H1 (cell line): ENCODE measurements at regions not wholly inside any gene's neighbourhood (a gene's known extent, or its start where the extent isn't known, plus 50 kb on each side); places are given as distances from the start of the nearest gene placed in this dataset.

Experiments used
- CTCF ChIA-PET: fragments of 300-600 bp; sonication (Branson Sonifier 250); formaldehyde crosslinking; loops from one replicate; lab custom pipeline; 2021; ENCODE audit not compliant: partially characterized antibody; lab: Charles Lee
- POLR2A ChIA-PET: fragments of 300-600 bp; sonication (Branson Sonifier 250); formaldehyde crosslinking; loops from one replicate; lab custom pipeline; 2021; ENCODE audit warnings: inconsistent platforms; ENCODE audit not compliant: partially characterized antibody; lab: Charles Lee
- DNase-seq, 2 experiments: peaks; one replicate each; pipeline versions ENCODE4 v3.0.0 to v3.0.0-alpha.2; 2010 to 2022; ENCODE audit warnings: low spot score in 2 of 2, low read depth in 1 of 2, mixed read lengths in 1 of 2
- FAIRE-seq: peaks from 2 replicates; lab custom pipeline; 2011; peaks lifted over from hg19 to GRCh38; lab: Jason Lieb, UNC
- H2AFZ ChIP-seq: 2 replicates; pipeline ENCODE4 v1.8.1; 2012; ENCODE audit warnings: low read length, inconsistent platforms
- H2AK5ac ChIP-seq: 2 replicates; pipeline ENCODE4 v1.6.1; 2013; ENCODE audit warnings: low read depth, low read length
- H2BK120ac ChIP-seq: replicated peaks from 2 replicates; pipeline ENCODE3; 2013; ENCODE audit warnings: low read depth, low read length, inconsistent platforms
- H2BK12ac ChIP-seq: 2 replicates; pipeline ENCODE4 v1.6.1; 2013; ENCODE audit warnings: low read depth, low read length
- H2BK15ac ChIP-seq: 2 replicates; pipeline ENCODE4 v1.6.1; 2013; ENCODE audit warnings: low read length
- H2BK20ac ChIP-seq: 2 replicates; pipeline ENCODE4 v1.6.1; 2013; ENCODE audit warnings: low read length
- H2BK5ac ChIP-seq: 2 replicates; pipeline ENCODE4 v1.6.1; 2013; ENCODE audit warnings: low read depth, low read length
- H3K14ac ChIP-seq: 2 replicates; pipeline ENCODE4 v1.6.1; 2013; ENCODE audit warnings: inconsistent platforms; ENCODE audit not compliant: insufficient read length
- H3K18ac ChIP-seq: 2 replicates; pipeline ENCODE4 v1.6.1; 2013; ENCODE audit warnings: low read length; ENCODE audit errors: extremely low read depth
- H3K23ac ChIP-seq: 2 replicates; pipeline ENCODE4 v1.6.1; 2013; ENCODE audit warnings: inconsistent platforms; ENCODE audit not compliant: insufficient read length
- H3K23me2 ChIP-seq: 2 replicates; pipeline ENCODE4 v1.6.1; 2013; ENCODE audit warnings: low read depth, low read length
- H3K27ac ChIP-seq: 2 replicates; pipeline ENCODE4 v1.6.1; 2011; ENCODE audit warnings: low read depth, low read length, inconsistent platforms
- H3K27me3 ChIP-seq, 4 experiments: replicated peaks in 1 of 4; 1 replicate in 1 of 4; 2 replicates in 3 of 4; pipeline versions ENCODE4 v1.6.1 to v1.8.1; 2011 to 2013; ENCODE audit warnings: low read length in 3 of 4, mild to moderate bottlenecking in 3 of 4, inconsistent platforms in 2 of 4, mixed read lengths in 2 of 4, moderate library complexity in 1 of 4; ENCODE audit not compliant: control insufficient read depth in 3 of 4, insufficient read depth in 3 of 4; ENCODE audit errors: extremely low read depth in 1 of 4
- H3K36me3 ChIP-seq, 4 experiments: 2 replicates each; pipeline versions ENCODE4 v1.6.1 to v1.8.1; 2011 to 2013; ENCODE audit warnings: mild to moderate bottlenecking in 4 of 4, low read length in 3 of 4, moderate library complexity in 2 of 4, control low read depth in 1 of 4, inconsistent platforms in 1 of 4; ENCODE audit not compliant: insufficient read depth in 4 of 4, control insufficient read depth in 2 of 4
- H3K4ac ChIP-seq: replicated peaks from 2 replicates; pipeline ENCODE3; 2013; ENCODE audit warnings: low read length, low read depth, mixed read lengths, inconsistent platforms; ENCODE audit not compliant: insufficient read length
- H3K4me1 ChIP-seq, 4 experiments: replicated peaks in 1 of 4; 1 replicate in 1 of 4; 2 replicates in 3 of 4; pipeline versions ENCODE4 v1.6.1 to v1.8.1; 2011 to 2013; ENCODE audit warnings: low read length in 3 of 4, inconsistent platforms in 2 of 4, mixed read lengths in 1 of 4; ENCODE audit not compliant: insufficient read depth in 4 of 4, control insufficient read depth in 3 of 4
- H3K4me2 ChIP-seq, 2 experiments: 2 replicates each; pipeline versions ENCODE4 v1.6.1 to v1.8.1; 2011 to 2013; ENCODE audit warnings: low read depth in 2 of 2, low read length in 2 of 2, control low read depth in 1 of 2, inconsistent platforms in 1 of 2, mild to moderate bottlenecking in 1 of 2; ENCODE audit not compliant: insufficient read depth in 1 of 2
- H3K4me3 ChIP-seq, 4 experiments: fragments of 200-600, 300-600 bp in 1 of 4; sonication (generic), shearing (Covaris generic), sonication (Bioruptor Twin) in 1 of 4; 2 replicates each; pipeline versions ENCODE4 v1.5.1 to v1.8.1; 2011 to 2016; ENCODE audit warnings: low read length in 4 of 4, low read depth in 3 of 4, control low read depth in 2 of 4, inconsistent platforms in 2 of 4, mild to moderate bottlenecking in 2 of 4, mixed read lengths in 1 of 4, moderate library complexity in 1 of 4; ENCODE audit not compliant: insufficient read depth in 2 of 4; ENCODE audit errors: extremely low read depth in 1 of 4
- H3K56ac ChIP-seq: replicated peaks from 2 replicates; pipeline ENCODE3; 2013; ENCODE audit warnings: low read depth, mild to moderate bottlenecking, mixed read lengths, low read length, inconsistent platforms; ENCODE audit not compliant: insufficient read length
- H3K79me1 ChIP-seq: 2 replicates; pipeline ENCODE4 v1.6.1; 2013; ENCODE audit warnings: low read depth, low read length, control low read depth
- H3K79me2 ChIP-seq, 2 experiments: 2 replicates each; pipeline versions ENCODE4 v1.6.1 to v1.8.1; 2012 to 2013; ENCODE audit warnings: low read length in 2 of 2, mild to moderate bottlenecking in 2 of 2, inconsistent platforms in 1 of 2; ENCODE audit not compliant: insufficient read depth in 2 of 2, control insufficient read depth in 1 of 2
- H3K9ac ChIP-seq, 4 experiments: replicated peaks in 1 of 4; 1 replicate in 1 of 4; 2 replicates in 3 of 4; pipeline versions ENCODE4 v1.6.1 to v1.8.1; 2011 to 2013; ENCODE audit warnings: low read depth in 3 of 4, low read length in 3 of 4, control low read depth in 2 of 4, mild to moderate bottlenecking in 2 of 4, moderate library complexity in 2 of 4, inconsistent platforms in 1 of 4; ENCODE audit errors: extremely low read depth in 1 of 4
- H3K9me3 ChIP-seq, 2 experiments: 2 replicates each; pipeline versions ENCODE4 v1.6.1 to v1.8.1; 2012 to 2013; ENCODE audit warnings: mild to moderate bottlenecking in 2 of 2, moderate library complexity in 2 of 2, control low read depth in 1 of 2, inconsistent platforms in 1 of 2, low read depth in 1 of 2, low read length in 1 of 2, mixed read lengths in 1 of 2; ENCODE audit not compliant: insufficient read depth in 2 of 2
- H4K20me1 ChIP-seq, 2 experiments: replicated peaks in 1 of 2; 2 replicates each; pipeline versions ENCODE3 to v1.8.1; 2011 to 2013; ENCODE audit warnings: inconsistent platforms in 2 of 2, low read length in 2 of 2, mild to moderate bottlenecking in 1 of 2; ENCODE audit not compliant: insufficient read depth in 2 of 2, control insufficient read depth in 1 of 2
- H4K5ac ChIP-seq: 2 replicates; pipeline ENCODE4 v1.6.1; 2013; ENCODE audit warnings: low read length, low read depth, mixed read lengths, inconsistent platforms; ENCODE audit not compliant: insufficient read length
- H4K8ac ChIP-seq: 2 replicates; pipeline ENCODE4 v1.8.0; 2013; ENCODE audit warnings: mild to moderate bottlenecking, moderate library complexity, low read length, inconsistent platforms; ENCODE audit not compliant: insufficient read depth; ENCODE audit errors: extremely low read depth
- H4K91ac ChIP-seq: replicated peaks from 2 replicates; pipeline ENCODE3; 2013; ENCODE audit warnings: low read length, mixed read lengths, inconsistent platforms; ENCODE audit not compliant: insufficient read length
- ATF3 ChIP-seq: IDR thresholded peaks from 2 replicates; pipeline ENCODE4 v1.6.1; 2011; ENCODE audit warnings: low read depth, mild to moderate bottlenecking, low read length; ENCODE audit not compliant: insufficient read depth
- BCL11A ChIP-seq, 2 experiments: IDR thresholded peaks; one replicate each; pipeline ENCODE4 v1.6.1; 2011; ENCODE audit warnings: low read depth in 2 of 2, low read length in 2 of 2, mild to moderate bottlenecking in 2 of 2
- EGR1 ChIP-seq: IDR thresholded peaks from 2 replicates; pipeline ENCODE4 v1.6.1; 2011; ENCODE audit warnings: low read depth, low read length, borderline replicate concordance
- EP300 ChIP-seq, 2 experiments: IDR thresholded peaks; 1 replicate in 1 of 2; 2 replicates in 1 of 2; pipeline ENCODE4 v1.6.1; 2011 to 2012; ENCODE audit warnings: low read depth in 2 of 2, low read length in 2 of 2, mild to moderate bottlenecking in 2 of 2, borderline replicate concordance in 1 of 2, inconsistent platforms in 1 of 2, moderate library complexity in 1 of 2
- KDM1A ChIP-seq: fragments of 200-600, 300-600 bp; sonication (generic); IDR thresholded peaks from 2 replicates; pipeline ENCODE4 v1.7.1; 2016; ENCODE audit warnings: mild to moderate bottlenecking, low read length, borderline replicate concordance
- KDM4A ChIP-seq: IDR thresholded peaks from one replicate; pipeline ENCODE4 v1.7.1; 2012; ENCODE audit warnings: low read depth, mild to moderate bottlenecking, moderate library complexity, low read length, inconsistent platforms; ENCODE audit not compliant: severe bottlenecking
- MAFK ChIP-seq: IDR thresholded peaks from 2 replicates; pipeline ENCODE4 v1.6.1; 2012; ENCODE audit warnings: low read depth, mild to moderate bottlenecking, improper control_type of control experiment, low read length
- RXRA ChIP-seq: IDR thresholded peaks from 2 replicates; pipeline ENCODE4 v1.6.1; 2011; ENCODE audit warnings: low read depth, mild to moderate bottlenecking, low read length, moderate library complexity; ENCODE audit not compliant: insufficient read depth
- SIN3A ChIP-seq, 2 experiments: IDR thresholded peaks in 1 of 2; conservative IDR thresholded peaks in 1 of 2; 2 replicates each; pipeline ENCODE4 v1.6.1; 2011 to 2012; ENCODE audit warnings: low read length in 2 of 2, improper control_type of control experiment in 1 of 2, low read depth in 1 of 2, mild to moderate bottlenecking in 1 of 2
- SIX5 ChIP-seq: IDR thresholded peaks from 2 replicates; pipeline ENCODE4 v1.6.1; 2011; ENCODE audit warnings: mild to moderate bottlenecking, low read depth, low read length
- TAF7 ChIP-seq: optimal IDR thresholded peaks from 2 replicates; pipeline ENCODE3; 2011; ENCODE audit warnings: low read depth, mild to moderate bottlenecking, inconsistent platforms, low read length, moderate library complexity, borderline replicate concordance
- WGBS, 2 experiments: shearing (Covaris generic) in 1 of 2; methylation state at CpG; one replicate each; pipeline versions ENCODE4 v1.1.6 to v1.1.7; 2013 to 2015; ENCODE audit warnings: low lambda C conversion rate in 2 of 2, mixed read lengths in 2 of 2, inconsistent platforms in 1 of 2, low coverage in 1 of 2, missing lambda C conversion rate in 1 of 2; ENCODE audit not compliant: insufficient replicate concordance in 2 of 2, insufficient coverage in 1 of 2, insufficient read length in 1 of 2; ENCODE audit errors: extremely low coverage in 1 of 2, missing lambda C conversion rate in 1 of 2; 5-methylcytosine and 5-hydroxymethylcytosine counted together
- TF ChIP-seq, protein P1 (sequence below): IDR thresholded peaks from 2 replicates; pipeline ENCODE4 v1.6.1; 2012; ENCODE audit warnings: low read length, inconsistent platforms

GRCh38 chr12:19869413-19869812, 430.1 kb downstream of the AEBP2 start:
- Histone ChIP-seq H3K4me1 (no peaks in the 10 kb centered on the region), H3K4ac (no peak overlapping the region), H3K4me3 (no peak overlapping the region), H3K4me2 (no peak overlapping the region), H3K27me3 (no peaks in the 10 kb centered on the region), H3K9me3 (no peaks in the 10 kb centered on the region), H3K27ac (no peak overlapping the region), H4K20me1 (no peaks in the 10 kb centered on the region), H2BK15ac (no peak overlapping the region), H4K91ac (no peak overlapping the region), H3K79me1 (no peaks in the 10 kb centered on the region), H2BK5ac (no peak overlapping the region), H4K8ac (no peak overlapping the region), H2AFZ (no peak overlapping the region), H2BK12ac (no peak overlapping the region), H3K18ac (no peak overlapping the region), H2BK120ac (no peak overlapping the region), H3K23ac (no peak overlapping the region), H3K14ac (no peak overlapping the region), H4K5ac (no peak overlapping the region), H3K9ac (no peak overlapping the region), H3K23me2 (no peaks in the 10 kb centered on the region), H3K79me2 (no peaks in the 10 kb centered on the region), H2AK5ac (no peak overlapping the region), H3K36me3 (no peaks in the 10 kb centered on the region), H3K56ac (no peak overlapping the region), H2BK20ac (no peak overlapping the region)
- 96% methylated on average over 5 of the region's 5 CpGs; no CpG with 5 or more reads in 1 of the 2 experiments for WGBS, 2 experiments
- CTCF ChIA-PET, result interaction anchor here (1.6 kb wide), 1 partner anchor 9 kb away, joined by 4 read pairs; no protein-coding TSS in a partner anchor
- no peak for FAIRE-seq
- POLR2A ChIA-PET, result no interaction called here
- DNase-seq, result no peak
- no peak for TF ChIP-seq SIX5
- no peak for TF ChIP-seq TAF7
- TF ChIP-seq KDM4A, result no peak
- TF ChIP-seq SIN3A (conservative IDR thresholded peaks at IDR 0.05 in 1 of 2, IDR thresholded peaks at IDR 0.05 in 1 of 2; ENCODE audit: low read depth in 1 of 2, low read length in 2 of 2), result no peak
- no peak for TF ChIP-seq EGR1
- TF ChIP-seq ATF3, result no peak
- no peak for TF ChIP-seq RXRA
- no peak for TF ChIP-seq KDM1A
- no peak for TF ChIP-seq EP300 (IDR thresholded peaks at IDR 0.05; ENCODE audit: borderline replicate concordance in 1 of 2, low read depth in 2 of 2, low read length in 2 of 2)
- TF ChIP-seq, protein P1, sequence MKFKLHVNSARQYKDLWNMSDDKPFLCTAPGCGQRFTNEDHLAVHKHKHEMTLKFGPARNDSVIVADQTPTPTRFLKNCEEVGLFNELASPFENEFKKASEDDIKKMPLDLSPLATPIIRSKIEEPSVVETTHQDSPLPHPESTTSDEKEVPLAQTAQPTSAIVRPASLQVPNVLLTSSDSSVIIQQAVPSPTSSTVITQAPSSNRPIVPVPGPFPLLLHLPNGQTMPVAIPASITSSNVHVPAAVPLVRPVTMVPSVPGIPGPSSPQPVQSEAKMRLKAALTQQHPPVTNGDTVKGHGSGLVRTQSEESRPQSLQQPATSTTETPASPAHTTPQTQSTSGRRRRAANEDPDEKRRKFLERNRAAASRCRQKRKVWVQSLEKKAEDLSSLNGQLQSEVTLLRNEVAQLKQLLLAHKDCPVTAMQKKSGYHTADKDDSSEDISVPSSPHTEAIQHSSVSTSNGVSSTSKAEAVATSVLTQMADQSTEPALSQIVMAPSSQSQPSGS, result no peak
- TF ChIP-seq MAFK, result no peak
- no peak for TF ChIP-seq BCL11A (IDR thresholded peaks at IDR 0.05; ENCODE audit: low read depth in 2 of 2, low read length in 2 of 2)
